WERI-Rb-1 (cell line): ENCODE measurements at regions not wholly inside any gene's neighbourhood (a gene's known extent, or its start where the extent isn't known, plus 50 kb on each side); places are given as distances from the start of the nearest gene placed in this dataset.

Experiments used
- DNase-seq: peaks from one replicate; pipeline ENCODE4 v3.0.0-alpha.2; 2020
- H3K27ac ChIP-seq: fragments of 250-450 bp; sonication (Bioruptor Pico); 2 replicates; pipeline ENCODE4 v1.5.1; 2020; ENCODE audit warnings: mild to moderate bottlenecking, moderate library complexity
- H3K27me3 ChIP-seq: fragments of 250-450 bp; sonication (Bioruptor Pico); 2 replicates; pipeline ENCODE4 v1.5.1; 2021; ENCODE audit warnings: mild to moderate bottlenecking, low read depth, moderate library complexity; ENCODE audit not compliant: insufficient read depth, severe bottlenecking
- H3K36me3 ChIP-seq: fragments of 250-450 bp; sonication (Bioruptor Pico); 2 replicates; pipeline ENCODE4 v1.5.1; 2020; ENCODE audit warnings: mild to moderate bottlenecking, moderate library complexity
- H3K4me3 ChIP-seq: 2 replicates; pipeline ENCODE4 v1.5.1; 2011; ENCODE audit warnings: low read depth, mild to moderate bottlenecking, control low read depth, low read length
- H3K9me3 ChIP-seq: fragments of 250-450 bp; sonication (Bioruptor Pico); 2 replicates; pipeline ENCODE4 v1.5.1; 2021; ENCODE audit warnings: mild to moderate bottlenecking, moderate library complexity; ENCODE audit not compliant: severe bottlenecking
- TF ChIP-seq, protein P1 (sequence below): IDR thresholded peaks from 2 replicates; pipeline ENCODE4 v1.5.1; 2011; ENCODE audit warnings: low read depth, mild to moderate bottlenecking, control low read depth, inconsistent platforms, low read length

DNA sequence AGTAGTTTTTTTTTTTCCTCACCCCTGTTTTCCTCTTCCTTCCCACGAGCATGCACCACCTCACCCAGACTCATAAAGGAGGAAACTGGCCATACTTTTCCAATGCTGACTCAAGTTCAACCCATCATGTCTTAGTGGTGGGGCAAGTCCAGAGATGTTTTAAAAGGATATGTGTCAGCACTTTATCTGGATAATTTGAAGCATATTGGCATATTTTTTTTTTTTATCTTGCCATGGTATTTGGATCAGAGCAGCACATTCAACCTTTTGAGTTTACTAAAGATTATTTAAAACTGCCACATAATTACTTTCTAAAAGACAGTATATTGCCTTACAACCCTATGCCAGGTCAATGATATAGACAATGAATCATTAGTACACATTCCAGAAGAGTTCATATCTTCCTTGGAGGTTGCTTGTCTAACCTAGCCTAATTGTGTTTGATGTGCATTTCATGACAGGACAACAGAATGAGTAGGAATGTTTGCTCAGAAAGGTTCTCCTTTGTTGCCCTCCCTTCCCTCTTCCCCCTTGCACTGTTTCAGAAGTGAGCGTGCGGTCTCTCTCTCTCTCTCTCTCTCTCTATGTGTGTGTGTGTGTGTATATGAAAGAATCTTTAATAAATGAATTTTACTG, 950.7 kb upstream of the FAM98A start:
- Histone ChIP-seq H3K36me3 (no peaks in the 10 kb centered on the region), H3K9me3 (no peaks in the 10 kb centered on the region), H3K27me3 (no peaks in the 10 kb centered on the region), H3K4me3 (no peak overlapping the region), H3K27ac (no peak overlapping the region)
- TF ChIP-seq, protein P1, sequence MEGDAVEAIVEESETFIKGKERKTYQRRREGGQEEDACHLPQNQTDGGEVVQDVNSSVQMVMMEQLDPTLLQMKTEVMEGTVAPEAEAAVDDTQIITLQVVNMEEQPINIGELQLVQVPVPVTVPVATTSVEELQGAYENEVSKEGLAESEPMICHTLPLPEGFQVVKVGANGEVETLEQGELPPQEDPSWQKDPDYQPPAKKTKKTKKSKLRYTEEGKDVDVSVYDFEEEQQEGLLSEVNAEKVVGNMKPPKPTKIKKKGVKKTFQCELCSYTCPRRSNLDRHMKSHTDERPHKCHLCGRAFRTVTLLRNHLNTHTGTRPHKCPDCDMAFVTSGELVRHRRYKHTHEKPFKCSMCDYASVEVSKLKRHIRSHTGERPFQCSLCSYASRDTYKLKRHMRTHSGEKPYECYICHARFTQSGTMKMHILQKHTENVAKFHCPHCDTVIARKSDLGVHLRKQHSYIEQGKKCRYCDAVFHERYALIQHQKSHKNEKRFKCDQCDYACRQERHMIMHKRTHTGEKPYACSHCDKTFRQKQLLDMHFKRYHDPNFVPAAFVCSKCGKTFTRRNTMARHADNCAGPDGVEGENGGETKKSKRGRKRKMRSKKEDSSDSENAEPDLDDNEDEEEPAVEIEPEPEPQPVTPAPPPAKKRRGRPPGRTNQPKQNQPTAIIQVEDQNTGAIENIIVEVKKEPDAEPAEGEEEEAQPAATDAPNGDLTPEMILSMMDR: no peak
- DNase-seq: no peak

DNA sequence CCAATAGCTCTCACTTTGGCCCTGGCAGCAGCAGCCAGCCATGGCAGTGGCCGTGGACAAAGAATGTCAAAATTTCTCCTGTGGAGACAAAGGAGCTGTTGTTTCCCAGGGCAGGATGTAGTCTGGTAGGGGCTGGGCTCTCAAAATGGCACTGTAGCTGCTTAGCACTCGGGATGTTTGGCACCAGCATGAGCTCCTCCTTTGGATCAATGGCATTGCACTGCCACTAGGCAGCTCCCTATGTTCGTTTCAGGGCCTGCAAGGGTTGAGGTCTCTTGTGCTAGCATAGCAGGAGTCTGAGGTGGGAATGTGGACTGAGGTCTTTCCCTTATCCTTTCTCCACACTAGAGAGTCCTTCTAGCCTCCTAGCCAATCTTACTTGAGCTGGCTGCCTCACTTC, 948.8 kb upstream of the FAM98A start:
- no peaks in the 10 kb centered on the region for H3K9me3 ChIP-seq
- TF ChIP-seq, protein P1: no peak
- H3K36me3 ChIP-seq: no peaks in the 10 kb centered on the region
- H3K4me3 ChIP-seq: no peak overlapping the region
- no peak overlapping the region for H3K27ac ChIP-seq
- H3K27me3 ChIP-seq: no peaks in the 10 kb centered on the region
- DNase-seq: no peak

DNA sequence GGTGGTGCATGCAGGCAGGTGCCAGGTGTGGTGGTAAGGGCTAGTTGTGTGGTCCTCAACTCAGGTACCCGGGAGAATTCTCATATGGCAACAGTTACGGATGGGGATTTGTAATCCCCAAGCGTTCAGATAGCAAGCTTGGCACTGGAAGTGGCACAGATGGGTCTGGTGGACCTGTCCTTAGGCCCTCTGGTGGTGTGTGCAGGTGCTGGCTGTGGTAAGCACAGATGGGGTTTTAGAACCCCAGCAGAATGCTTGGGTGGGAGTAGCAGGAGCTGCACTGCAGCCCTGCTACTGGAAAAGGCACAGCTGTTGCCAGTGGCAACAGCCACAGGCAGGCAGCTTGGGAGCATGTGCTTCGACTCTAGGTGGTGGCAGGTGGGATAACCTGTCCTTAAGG, 948.2 kb upstream of the FAM98A start:
- Histone ChIP-seq H3K27me3 (no peaks in the 10 kb centered on the region), H3K36me3 (no peaks in the 10 kb centered on the region), H3K4me3 (no peak overlapping the region), H3K9me3 (no peaks in the 10 kb centered on the region), H3K27ac (no peak overlapping the region)
- no peak for DNase-seq
- TF ChIP-seq, protein P1: peak; percentile 33; the same call in 1 of the 2 replicates

DNA sequence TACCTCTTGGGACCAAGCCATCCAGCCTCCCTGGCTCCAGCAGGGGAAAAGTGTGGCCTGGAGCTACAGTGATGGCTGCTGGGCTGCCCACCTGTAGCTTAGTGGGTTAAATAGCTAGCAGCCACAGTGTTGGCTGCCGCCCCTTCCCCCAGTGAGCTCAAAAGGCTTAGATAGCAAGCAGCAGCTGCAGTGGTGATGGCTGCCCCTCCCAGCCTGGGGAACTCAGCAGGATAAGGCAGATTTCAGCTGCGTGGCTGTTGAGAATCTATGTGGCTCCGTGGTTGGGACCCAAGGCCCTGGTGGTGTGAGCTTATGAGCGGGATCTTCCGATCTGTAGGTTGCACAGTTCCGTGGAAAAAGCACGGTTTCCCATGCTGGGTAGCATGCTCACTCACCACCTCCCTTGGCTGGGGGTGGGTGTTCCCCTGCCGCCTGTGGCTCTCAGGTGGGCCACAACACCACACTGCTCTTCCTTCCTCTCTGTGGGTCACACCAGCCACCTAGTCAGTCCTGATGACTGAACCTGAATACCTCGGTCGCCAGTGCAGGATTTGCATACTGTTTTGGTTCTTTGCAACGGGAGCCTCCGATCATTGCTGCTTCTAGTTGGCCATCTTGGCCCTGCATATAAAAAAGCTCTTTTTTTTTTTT, 946.5 kb upstream of the FAM98A start:
- TF ChIP-seq, protein P1: no peak
- Histone ChIP-seq H3K36me3 (no peaks in the 10 kb centered on the region), H3K4me3 (no peak overlapping the region), H3K9me3 (no peaks in the 10 kb centered on the region), H3K27me3 (no peaks in the 10 kb centered on the region), H3K27ac (no peak overlapping the region)
- DNase-seq: peak; percentile 51

DNA sequence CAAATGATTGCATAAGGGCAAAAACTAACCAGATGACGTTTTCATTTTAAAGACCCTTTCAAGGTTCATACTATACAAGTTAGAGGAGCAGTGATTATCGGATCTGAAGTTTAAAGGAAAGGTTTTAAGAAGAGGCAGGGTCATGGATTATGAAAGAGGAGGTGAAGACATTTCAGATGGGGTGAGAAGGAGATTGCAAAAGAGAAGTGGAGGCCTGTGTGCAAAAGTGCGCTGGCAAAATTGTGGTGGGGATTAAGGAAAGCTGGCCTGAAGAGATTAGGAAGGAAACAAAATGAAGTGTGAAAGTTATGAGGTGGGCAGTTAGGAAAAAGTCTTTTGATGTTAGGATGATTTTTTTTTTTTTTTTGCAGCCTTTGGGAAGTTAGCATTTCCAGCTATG, 935.7 kb upstream of the FAM98A start:
- DNase-seq: no peak
- TF ChIP-seq, protein P1: no peak
- Histone ChIP-seq H3K27ac (no peak overlapping the region), H3K9me3 (no peaks in the 10 kb centered on the region), H3K36me3 (no peaks in the 10 kb centered on the region), H3K4me3 (no peak overlapping the region), H3K27me3 (no peaks in the 10 kb centered on the region)
